Right hindlimb (tissue), 1 donor: ENCODE measurements at regions not wholly inside any gene's neighbourhood (a gene's known extent, or its start where the extent isn't known, plus 50 kb on each side); places are given as distances from the start of the nearest gene placed in this dataset.

ENCODE experiments used
- DNase-seq: peaks from one replicate; pipeline ENCODE4 v3.0.0-alpha.2; 2018

- no peak for DNase-seq
Measured at GRCh38 chr13:40152145-40152544, 496.7 kb downstream of the COG6 start.

- DNase-seq, result no peak
Measured at GRCh38 chr13:40152922-40153321, 497.5 kb downstream of the COG6 start.

GRCh38 chr13:40153516-40153915 lies 498.1 kb downstream of the COG6 start:
- no peak for DNase-seq

GRCh38 chr13:40155201-40155600 lies 499.7 kb downstream of the COG6 start:
- DNase-seq, result no peak

- DNase-seq, result no peak
Measured at GRCh38 chr13:40158218-40158617, 502.8 kb downstream of the COG6 start.

GRCh38 chr13:40158757-40159156 lies 503.3 kb downstream of the COG6 start:
- DNase-seq, result no peak

GRCh38 chr13:40159736-40160135 lies 504.3 kb downstream of the COG6 start:
- DNase-seq, result no peak

- DNase-seq, result no peak
Measured at GRCh38 chr13:40160618-40161350, 505.3 kb downstream of the COG6 start.

- no peak for DNase-seq
Measured at GRCh38 chr13:40161351-40161810, 505.1 kb downstream of the FOXO1 start.

- DNase-seq, result peak; percentile 47
Measured at GRCh38 chr13:40161931-40162330, 504.5 kb downstream of the FOXO1 start.

- peak; percentile 47 for DNase-seq
Measured at GRCh38 chr13:40163066-40164000, 503.1 kb downstream of the FOXO1 start.

GRCh38 chr13:40164133-40164532 lies 502.3 kb downstream of the FOXO1 start:
- DNase-seq, result no peak

- no peak for DNase-seq
Measured at GRCh38 chr13:40165316-40165932, 501.0 kb downstream of the FOXO1 start.

- DNase-seq, result no peak
Measured at GRCh38 chr13:40167327-40167726, 499.1 kb downstream of the FOXO1 start.

GRCh38 chr13:40168425-40169166 lies 497.8 kb downstream of the FOXO1 start:
- DNase-seq, result no peak

- DNase-seq, result no peak
Measured at GRCh38 chr13:40169476-40169875, 497.0 kb downstream of the FOXO1 start.

GRCh38 chr13:40170091-40170490 lies 496.4 kb downstream of the FOXO1 start:
- DNase-seq, result no peak

GRCh38 chr13:40170982-40171381 lies 495.5 kb downstream of the FOXO1 start:
- DNase-seq, result no peak

- DNase-seq, result no peak
Measured at GRCh38 chr13:40171566-40171965, 494.9 kb downstream of the FOXO1 start.

GRCh38 chr13:40172149-40172591 lies 494.3 kb downstream of the FOXO1 start:
- DNase-seq, result no peak

- no peak for DNase-seq
Measured at GRCh38 chr13:40172878-40173277, 493.6 kb downstream of the FOXO1 start.

- no peak for DNase-seq
Measured at GRCh38 chr13:40175639-40176038, 490.8 kb downstream of the FOXO1 start.

GRCh38 chr13:40176242-40176641 lies 490.2 kb downstream of the FOXO1 start:
- no peak for DNase-seq
